ENCODE measurements at regions not wholly inside any gene's neighbourhood (a gene's known extent, or its start where the extent isn't known, plus 50 kb on each side); places are given as distances from the start of the nearest gene placed in this dataset.
"Not testable (repeated sequence)": the region's sequence is repeated elsewhere in the genome, so short reads cannot be mapped to it uniquely, and the experiment has no call there.

GRCh38 chr6:134407791-134408190 lies 89.9 kb upstream of the SGK1 start:
- DNase-seq (ENCODE audit: low spot score in 2 of 2): no peak
- intact Hi-C loops (cut with DNase I): no loop called here
- no peaks in the 10 kb centered on the region for H3K27me3 ChIP-seq

GRCh38 chr6:134406311-134406710 lies 88.4 kb upstream of the SGK1 start:
- Histone ChIP-seq H3K4me1 (no peaks in the 10 kb centered on the region), H3K27ac (no peak overlapping the region), H3K9me3 (peaks cover 0 to 4% of the 10 kb centered on the region in 2 donors), H3K36me3 (no peaks in the 10 kb centered on the region), H3K27me3 (no peaks in the 10 kb centered on the region), H3K4me3 (no peak overlapping the region)
- TF ChIP-seq CTCF (IDR thresholded peaks at IDR 0.05): no peak
- no peak for DNase-seq (ENCODE audit: low spot score in 2 of 2)
- intact Hi-C loops (cut with DNase I): no loop called here

More at GRCh38 chr6:134407791-134408190, 89.9 kb upstream of the SGK1 start:
- no peak overlapping the region for H3K27ac ChIP-seq
- no peak overlapping the region for H3K4me3 ChIP-seq
- H3K9me3 ChIP-seq: peaks cover 7 to 10% of the 10 kb centered on the region in 2 donors
- TF ChIP-seq CTCF (IDR thresholded peaks at IDR 0.05): no peak
- H3K36me3 ChIP-seq: no peaks in the 10 kb centered on the region
- H3K4me1 ChIP-seq: no peaks in the 10 kb centered on the region

GRCh38 chr6:134405386-134406087 lies 87.6 kb upstream of the SGK1 start:
- Histone ChIP-seq H3K4me1 (no peaks in the 10 kb centered on the region), H3K36me3 (no peaks in the 10 kb centered on the region), H3K27me3 (no peaks in the 10 kb centered on the region), H3K27ac (no peak overlapping the region), H3K9me3 (no peaks in the 10 kb centered on the region), H3K4me3 (no peak overlapping the region)
- intact Hi-C loops (cut with DNase I): no loop called here
- TF ChIP-seq CTCF (IDR thresholded peaks at IDR 0.05): no peak
- no peak for DNase-seq (ENCODE audit: low spot score in 2 of 2)

GRCh38 chr6:134403312-134403711 lies 85.4 kb upstream of the SGK1 start:
- H3K4me3 ChIP-seq; H3K4me1 ChIP-seq; DNase-seq (ENCODE audit: low spot score in 2 of 2); H3K27me3 ChIP-seq; H3K27ac ChIP-seq; intact Hi-C loops (cut with DNase I); H3K9me3 ChIP-seq; H3K36me3 ChIP-seq: not testable (repeated sequence)

GRCh38 chr6:134402372-134402984 lies 84.6 kb upstream of the SGK1 start:
- DNase-seq (ENCODE audit: low spot score in 2 of 2): no peak
- H3K27me3 ChIP-seq: no peaks in the 10 kb centered on the region
- H3K9me3 ChIP-seq: no peaks in the 10 kb centered on the region
- H3K36me3 ChIP-seq: no peaks in the 10 kb centered on the region
- TF ChIP-seq CTCF (IDR thresholded peaks at IDR 0.05): no peak
- H3K4me3 ChIP-seq: no peak overlapping the region
- no peaks in the 10 kb centered on the region for H3K4me1 ChIP-seq
- intact Hi-C loops (cut with DNase I): no loop called here
- H3K27ac ChIP-seq: no peak overlapping the region

- no peak overlapping the region for H3K27ac ChIP-seq
- no peak for TF ChIP-seq CTCF (IDR thresholded peaks at IDR 0.05)
- no peak for DNase-seq (ENCODE audit: low spot score in 2 of 2)
- intact Hi-C loops (cut with DNase I): no loop called here
- no peaks in the 10 kb centered on the region for H3K4me1 ChIP-seq
- H3K4me3 ChIP-seq: no peak overlapping the region
- H3K27me3 ChIP-seq: no peaks in the 10 kb centered on the region
- H3K9me3 ChIP-seq: no peaks in the 10 kb centered on the region
- H3K36me3 ChIP-seq: no peaks in the 10 kb centered on the region
Observed at GRCh38 chr6:134400941-134401340, 83.0 kb upstream of the SGK1 start.

Measured in ascending aorta (tissue), 2 donors.